GM19035 (cell line): ENCODE measurements at regions not wholly inside any gene's neighbourhood (a gene's known extent, or its start where the extent isn't known, plus 50 kb on each side); places are given as distances from the start of the nearest gene placed in this dataset.

ENCODE experiments used
- ATAC-seq: cut with Tn5 transposase; IDR thresholded peaks from one replicate; pipeline ENCODE4 v1.9.1; 2021; ENCODE audit not compliant: unreplicated experiment

GRCh38 chr5:175388531-175388930 lies 55.5 kb downstream of the DRD1 start:
- ATAC-seq, result no peak

- ATAC-seq, result no peak
Observed at GRCh38 chr5:175387144-175387543, 56.8 kb downstream of the DRD1 start.

- ATAC-seq, result no peak
Observed at GRCh38 chr5:175386526-175386925, 57.5 kb downstream of the DRD1 start.

- no peak for ATAC-seq
Observed at GRCh38 chr5:175385691-175386362, 58.2 kb downstream of the DRD1 start.

- ATAC-seq, result no peak
Observed at GRCh38 chr5:175384724-175385552, 59.0 kb downstream of the DRD1 start.

GRCh38 chr5:175383350-175383749 lies 60.6 kb downstream of the DRD1 start:
- ATAC-seq, result no peak

- ATAC-seq, result no peak
Observed at GRCh38 chr5:175382171-175382570, 61.8 kb downstream of the DRD1 start.

GRCh38 chr5:175381130-175381529 lies 62.9 kb downstream of the DRD1 start:
- ATAC-seq, result no peak

- no peak for ATAC-seq
Observed at GRCh38 chr5:175380701-175381100, 63.3 kb downstream of the DRD1 start.

- no peak for ATAC-seq
Observed at GRCh38 chr5:175379867-175380266, 64.1 kb downstream of the DRD1 start.

- no peak for ATAC-seq
Observed at GRCh38 chr5:175378444-175379028, 65.4 kb downstream of the DRD1 start.

- ATAC-seq, result no peak
Observed at GRCh38 chr5:175377816-175378215, 66.2 kb downstream of the DRD1 start.

- ATAC-seq, result no peak
Observed at GRCh38 chr5:175374166-175374875, 69.7 kb downstream of the DRD1 start.

- ATAC-seq, result no peak
Observed at GRCh38 chr5:175365866-175366265, 78.1 kb downstream of the DRD1 start.

- ATAC-seq, result no peak
Observed at GRCh38 chr5:175363300-175363699, 80.7 kb downstream of the DRD1 start.

GRCh38 chr5:175357995-175358394 lies 86.0 kb downstream of the DRD1 start:
- no peak for ATAC-seq

GRCh38 chr5:175356428-175356827 lies 87.6 kb downstream of the DRD1 start:
- no peak for ATAC-seq

GRCh38 chr5:175354964-175355363 lies 89.0 kb downstream of the DRD1 start:
- ATAC-seq, result no peak

GRCh38 chr5:175353926-175354325 lies 90.1 kb downstream of the DRD1 start:
- ATAC-seq, result no peak

- ATAC-seq, result no peak
Observed at GRCh38 chr5:175351897-175352590, 91.9 kb downstream of the DRD1 start.

GRCh38 chr5:175351126-175351525 lies 92.9 kb downstream of the DRD1 start:
- no peak for ATAC-seq
